ENCODE measurements at regions not wholly inside any gene's neighbourhood (a gene's known extent, or its start where the extent isn't known, plus 50 kb on each side); places are given as distances from the start of the nearest gene placed in this dataset.

DNA sequence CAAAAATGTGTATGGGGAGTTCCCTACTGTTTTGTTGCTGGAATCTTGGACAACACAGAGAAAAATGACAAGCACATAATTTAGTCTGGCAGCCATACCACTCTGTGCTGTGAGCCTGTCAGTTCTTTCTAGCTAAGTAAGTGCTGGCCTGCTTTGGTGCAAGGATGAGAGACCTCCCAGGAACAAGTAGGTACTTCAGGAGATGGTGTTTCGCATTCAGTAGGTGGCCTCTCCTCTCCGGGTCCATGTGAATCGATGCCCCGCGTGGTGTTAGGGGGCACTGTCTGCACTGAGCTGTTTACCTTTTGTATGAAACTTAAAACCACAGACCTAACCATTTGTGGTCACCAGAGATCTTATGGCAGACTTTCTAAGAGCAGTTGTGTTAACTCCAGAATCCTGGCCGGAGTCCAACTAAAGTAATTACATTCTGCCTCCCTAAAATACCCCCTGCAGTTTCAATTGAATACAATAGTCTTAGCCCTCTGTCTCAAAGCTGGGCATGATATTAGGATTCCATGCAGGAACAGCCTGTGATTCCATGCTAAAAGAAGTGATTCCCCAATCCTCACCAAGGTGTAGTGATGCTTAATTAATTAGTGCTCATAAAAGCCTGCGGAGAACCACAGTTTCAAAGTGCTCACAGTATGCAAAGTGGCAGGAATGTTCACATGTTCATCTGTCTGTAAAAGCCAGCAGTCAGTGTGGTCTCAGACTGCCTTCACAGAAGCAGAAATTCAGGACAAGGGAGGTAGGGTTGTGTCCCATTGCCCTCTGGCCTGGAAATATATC lies 64.2 kb downstream of the LLPH start (continued):
- TF ChIP-seq KLF10 (tag by site-specific recombination; IDR thresholded peaks at IDR 0.05), result no peak
- no peak for TF ChIP-seq YY2 (tag by site-specific recombination; IDR thresholded peaks at IDR 0.05)
- 0 out of 2 replicates have a peak, but pooled peaks have one; percentile 31 for TF ChIP-seq ZSCAN30 (tag by site-specific recombination; IDR thresholded peaks at IDR 0.05)
- no peak for TF ChIP-seq ZNF791 (tag by site-specific recombination; IDR thresholded peaks at IDR 0.05)
- TF ChIP-seq, protein P1, sequence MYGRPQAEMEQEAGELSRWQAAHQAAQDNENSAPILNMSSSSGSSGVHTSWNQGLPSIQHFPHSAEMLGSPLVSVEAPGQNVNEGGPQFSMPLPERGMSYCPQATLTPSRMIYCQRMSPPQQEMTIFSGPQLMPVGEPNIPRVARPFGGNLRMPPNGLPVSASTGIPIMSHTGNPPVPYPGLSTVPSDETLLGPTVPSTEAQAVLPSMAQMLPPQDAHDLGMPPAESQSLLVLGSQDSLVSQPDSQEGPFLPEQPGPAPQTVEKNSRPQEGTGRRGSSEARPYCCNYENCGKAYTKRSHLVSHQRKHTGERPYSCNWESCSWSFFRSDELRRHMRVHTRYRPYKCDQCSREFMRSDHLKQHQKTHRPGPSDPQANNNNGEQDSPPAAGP (tag by site-specific recombination; IDR thresholded peaks at IDR 0.05), result no peak
- no peak for TF ChIP-seq SCRT2 (tag by site-specific recombination; IDR thresholded peaks at IDR 0.05)
- no peak for TF ChIP-seq ZNF514 (tag by site-specific recombination; IDR thresholded peaks at IDR 0.05)
- no peak for TF ChIP-seq ZNF292 (tag by site-specific recombination; IDR thresholded peaks at IDR 0.05; ENCODE audit: borderline replicate concordance, low read depth)
- TF ChIP-seq ZNF302 (tag by site-specific recombination; IDR thresholded peaks at IDR 0.05; ENCODE audit: low read depth), result no peak
- no peak for TF ChIP-seq ZNF48 (tag by site-specific recombination; IDR thresholded peaks at IDR 0.05)
- no peak for TF ChIP-seq MEIS1 (CRISPR knock-in tag; IDR thresholded peaks at IDR 0.05; ENCODE audit: borderline replicate concordance)
- TF ChIP-seq, protein P2, sequence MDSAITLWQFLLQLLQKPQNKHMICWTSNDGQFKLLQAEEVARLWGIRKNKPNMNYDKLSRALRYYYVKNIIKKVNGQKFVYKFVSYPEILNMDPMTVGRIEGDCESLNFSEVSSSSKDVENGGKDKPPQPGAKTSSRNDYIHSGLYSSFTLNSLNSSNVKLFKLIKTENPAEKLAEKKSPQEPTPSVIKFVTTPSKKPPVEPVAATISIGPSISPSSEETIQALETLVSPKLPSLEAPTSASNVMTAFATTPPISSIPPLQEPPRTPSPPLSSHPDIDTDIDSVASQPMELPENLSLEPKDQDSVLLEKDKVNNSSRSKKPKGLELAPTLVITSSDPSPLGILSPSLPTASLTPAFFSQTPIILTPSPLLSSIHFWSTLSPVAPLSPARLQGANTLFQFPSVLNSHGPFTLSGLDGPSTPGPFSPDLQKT (IDR thresholded peaks at IDR 0.05; ENCODE audit: borderline replicate concordance, low read depth, low read length), result no peak
- peak; percentile 74 for TF ChIP-seq ZFP69B (tag by site-specific recombination; IDR thresholded peaks at IDR 0.05)
- TF ChIP-seq, protein P3, sequence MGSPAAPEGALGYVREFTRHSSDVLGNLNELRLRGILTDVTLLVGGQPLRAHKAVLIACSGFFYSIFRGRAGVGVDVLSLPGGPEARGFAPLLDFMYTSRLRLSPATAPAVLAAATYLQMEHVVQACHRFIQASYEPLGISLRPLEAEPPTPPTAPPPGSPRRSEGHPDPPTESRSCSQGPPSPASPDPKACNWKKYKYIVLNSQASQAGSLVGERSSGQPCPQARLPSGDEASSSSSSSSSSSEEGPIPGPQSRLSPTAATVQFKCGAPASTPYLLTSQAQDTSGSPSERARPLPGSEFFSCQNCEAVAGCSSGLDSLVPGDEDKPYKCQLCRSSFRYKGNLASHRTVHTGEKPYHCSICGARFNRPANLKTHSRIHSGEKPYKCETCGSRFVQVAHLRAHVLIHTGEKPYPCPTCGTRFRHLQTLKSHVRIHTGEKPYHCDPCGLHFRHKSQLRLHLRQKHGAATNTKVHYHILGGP (tag by site-specific recombination; IDR thresholded peaks at IDR 0.05), result peak; percentile 88
- no peak for TF ChIP-seq ZBTB20 (tag by site-specific recombination; IDR thresholded peaks at IDR 0.05)
- TF ChIP-seq, protein P4, sequence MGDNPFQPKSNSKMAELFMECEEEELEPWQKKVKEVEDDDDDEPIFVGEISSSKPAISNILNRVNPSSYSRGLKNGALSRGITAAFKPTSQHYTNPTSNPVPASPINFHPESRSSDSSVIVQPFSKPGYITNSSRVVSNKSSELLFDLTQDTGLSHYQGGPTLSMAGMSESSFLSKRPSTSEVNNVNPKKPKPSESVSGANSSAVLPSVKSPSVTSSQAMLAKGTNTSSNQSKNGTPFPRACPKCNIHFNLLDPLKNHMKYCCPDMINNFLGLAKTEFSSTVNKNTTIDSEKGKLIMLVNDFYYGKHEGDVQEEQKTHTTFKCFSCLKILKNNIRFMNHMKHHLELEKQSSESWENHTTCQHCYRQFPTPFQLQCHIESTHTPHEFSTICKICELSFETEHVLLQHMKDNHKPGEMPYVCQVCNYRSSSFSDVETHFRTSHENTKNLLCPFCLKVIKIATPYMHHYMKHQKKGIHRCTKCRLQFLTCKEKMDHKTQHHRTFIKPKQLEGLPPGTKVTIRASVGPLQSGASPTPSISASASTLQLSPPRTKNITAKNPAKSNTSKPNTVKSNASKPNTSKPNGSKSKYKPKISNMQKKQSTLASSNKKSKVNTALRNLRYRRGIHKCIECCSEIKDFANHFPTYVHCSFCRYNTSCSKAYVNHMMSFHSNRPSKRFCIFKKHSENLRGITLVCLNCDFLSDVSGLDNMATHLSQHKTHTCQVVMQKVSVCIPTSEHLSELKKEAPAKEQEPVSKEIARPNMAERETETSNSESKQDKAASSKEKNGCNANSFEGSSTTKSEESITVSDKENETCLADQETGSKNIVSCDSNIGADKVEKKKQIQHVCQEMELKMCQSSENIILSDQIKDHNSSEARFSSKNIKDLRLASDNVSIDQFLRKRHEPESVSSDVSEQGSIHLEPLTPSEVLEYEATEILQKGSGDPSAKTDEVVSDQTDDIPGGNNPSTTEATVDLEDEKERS (tag by site-specific recombination; IDR thresholded peaks at IDR 0.05), result no peak
- TF ChIP-seq ZNF221 (tag by site-specific recombination; IDR thresholded peaks at IDR 0.05; ENCODE audit: borderline replicate concordance), result no peak
- no peak for TF ChIP-seq ZNF274 (IDR thresholded peaks at IDR 0.05; ENCODE audit: low read length)
- TF ChIP-seq ZNF274 (tag by site-specific recombination; IDR thresholded peaks at IDR 0.05; ENCODE audit: borderline replicate concordance), result no peak
- TF ChIP-seq KLF9 (tag by site-specific recombination; IDR thresholded peaks at IDR 0.05; ENCODE audit: low read depth), result no peak
- 0 out of 2 replicates have a peak, but pooled peaks have one; percentile 17 for TF ChIP-seq ZNF121 (tag by site-specific recombination; IDR thresholded peaks at IDR 0.05)
- no peak for TF ChIP-seq ZNF768 (tag by site-specific recombination; IDR thresholded peaks at IDR 0.05)
- TF ChIP-seq ZNF560 (tag by site-specific recombination; IDR thresholded peaks at IDR 0.05; ENCODE audit: borderline replicate concordance), result no peak
- TF ChIP-seq ZNF37A (tag by site-specific recombination; IDR thresholded peaks at IDR 0.05), result no peak
- TF ChIP-seq ZNF510 (tag by site-specific recombination; IDR thresholded peaks at IDR 0.05; ENCODE audit: insufficient replicate concordance), result no peak
- TF ChIP-seq, protein P5, sequence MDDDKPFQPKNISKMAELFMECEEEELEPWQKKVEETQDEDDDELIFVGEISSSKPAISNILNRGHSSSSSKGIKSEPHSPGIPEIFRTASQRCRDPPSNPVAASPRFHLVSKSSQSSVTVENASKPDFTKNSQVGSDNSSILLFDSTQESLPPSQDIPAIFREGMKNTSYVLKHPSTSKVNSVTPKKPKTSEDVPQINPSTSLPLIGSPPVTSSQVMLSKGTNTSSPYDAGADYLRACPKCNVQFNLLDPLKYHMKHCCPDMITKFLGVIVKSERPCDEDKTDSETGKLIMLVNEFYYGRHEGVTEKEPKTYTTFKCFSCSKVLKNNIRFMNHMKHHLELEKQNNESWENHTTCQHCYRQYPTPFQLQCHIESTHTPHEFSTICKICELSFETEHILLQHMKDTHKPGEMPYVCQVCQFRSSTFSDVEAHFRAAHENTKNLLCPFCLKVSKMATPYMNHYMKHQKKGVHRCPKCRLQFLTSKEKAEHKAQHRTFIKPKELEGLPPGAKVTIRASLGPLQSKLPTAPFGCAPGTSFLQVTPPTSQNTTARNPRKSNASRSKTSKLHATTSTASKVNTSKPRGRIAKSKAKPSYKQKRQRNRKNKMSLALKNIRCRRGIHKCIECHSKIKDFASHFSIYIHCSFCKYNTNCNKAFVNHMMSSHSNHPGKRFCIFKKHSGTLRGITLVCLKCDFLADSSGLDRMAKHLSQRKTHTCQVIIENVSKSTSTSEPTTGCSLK (tag by site-specific recombination; IDR thresholded peaks at IDR 0.05), result no peak
- 0 out of 2 replicates have a peak, but pooled peaks have one; percentile 49 for TF ChIP-seq ZNF610 (tag by site-specific recombination; IDR thresholded peaks at IDR 0.05; ENCODE audit: borderline replicate concordance)
- TF ChIP-seq ZNF335 (tag by site-specific recombination; conservative IDR thresholded peaks at IDR 0.05), result peak; percentile 50; the same call in 1 of the 2 replicates
- peak; percentile 54; the same call in 1 of the 2 replicates for TF ChIP-seq ZNF391 (tag by site-specific recombination; IDR thresholded peaks at IDR 0.05; ENCODE audit: borderline replicate concordance, low read depth)
- TF ChIP-seq KLF16 (tag by site-specific recombination; IDR thresholded peaks at IDR 0.05), result no peak
